GM12878 (cell line): ENCODE measurements at regions not wholly inside any gene's neighbourhood (a gene's known extent, or its start where the extent isn't known, plus 50 kb on each side); places are given as distances from the start of the nearest gene placed in this dataset.

ENCODE experiments used
- CTCF ChIP-seq, 3 experiments: IDR thresholded peaks in 2 of 3; conservative IDR thresholded peaks in 1 of 3; 2 replicates each; pipeline ENCODE4 v1.5.1; 2011; ENCODE audit warnings: low read depth in 3 of 3, low read length in 3 of 3, mild to moderate bottlenecking in 3 of 3, control low read depth in 2 of 3, moderate library complexity in 2 of 3, inconsistent platforms in 1 of 3, mixed read lengths in 1 of 3; ENCODE audit not compliant: control insufficient read depth in 2 of 3, insufficient read depth in 1 of 3; ENCODE audit errors: extremely low read depth in 1 of 3
- EGR1 ChIP-seq, 2 experiments: IDR thresholded peaks; 1 replicate in 1 of 2; 2 replicates in 1 of 2; pipeline ENCODE4 v1.6.1; 2011 to 2012; ENCODE audit warnings: low read depth in 2 of 2, low read length in 2 of 2, borderline replicate concordance in 1 of 2, mild to moderate bottlenecking in 1 of 2, moderate library complexity in 1 of 2
- ELK1 ChIP-seq: IDR thresholded peaks from 2 replicates; pipeline ENCODE4 v1.6.1; 2012; ENCODE audit warnings: low read depth, low read length, improper control_type of control experiment
- EZH2 ChIP-seq: IDR thresholded peaks from 2 replicates; pipeline ENCODE4 v1.6.1; 2012; ENCODE audit warnings: low read depth, mild to moderate bottlenecking, control low read depth, inconsistent platforms, low read length, borderline replicate concordance; ENCODE audit not compliant: control insufficient read depth
- HDAC2 ChIP-seq: fragments of 200-600 bp; sonication (generic); IDR thresholded peaks from 2 replicates; pipeline ENCODE4 v1.6.1; 2017
- MTA2 ChIP-seq: fragments of 450-650 bp; IDR thresholded peaks from 2 replicates; pipeline ENCODE4 v1.6.1; 2016; ENCODE audit warnings: low read depth, mild to moderate bottlenecking, moderate library complexity
- MXI1 ChIP-seq: fragments of 150-350 bp; IDR thresholded peaks from 2 replicates; pipeline ENCODE4 v1.6.1; 2011; ENCODE audit warnings: low read depth, mild to moderate bottlenecking, inconsistent platforms, low read length, improper control_type of control experiment
- NFYA ChIP-seq: IDR thresholded peaks from 2 replicates; pipeline ENCODE4 v1.6.1; 2011; ENCODE audit warnings: low read depth, mild to moderate bottlenecking, low read length, improper control_type of control experiment, borderline replicate concordance
- POLR2A ChIP-seq: IDR thresholded peaks from 2 replicates; pipeline ENCODE4 v1.6.1; 2011; ENCODE audit warnings: low read depth, mild to moderate bottlenecking, low read length
- SMAD1 ChIP-seq: fragments of 450-650 bp; IDR thresholded peaks from 2 replicates; pipeline ENCODE4 v1.6.1; 2018; ENCODE audit warnings: mild to moderate bottlenecking, low read depth; ENCODE audit not compliant: partially characterized antibody

- TF ChIP-seq NFYA (no peak), SMAD1 (no peak), MTA2 (no peak), POLR2A (no peak), CTCF (IDR thresholded peaks at IDR 0.05 in 2 of 3, conservative IDR thresholded peaks at IDR 0.05 in 1 of 3; ENCODE audit: control insufficient read depth in 2 of 3, extremely low read depth in 1 of 3, insufficient read depth in 1 of 3, low read depth in 3 of 3, low read length in 3 of 3) (no peak), EZH2 (no peak), EGR1 (IDR thresholded peaks at IDR 0.05; ENCODE audit: borderline replicate concordance in 1 of 2, low read depth in 2 of 2, low read length in 2 of 2) (no peak), ELK1 (no peak), HDAC2 (no peak), MXI1 (no peak)
These were observed 59.9 kb upstream of the FBXO28 start for GRCh38 chr1:224054012-224054411.
